Astrocyte of the cerebellum (primary cell): ENCODE measurements at regions not wholly inside any gene's neighbourhood (a gene's known extent, or its start where the extent isn't known, plus 50 kb on each side); places are given as distances from the start of the nearest gene placed in this dataset.

Experiments used
- DNase-seq: peaks from one replicate; pipeline ENCODE4 v3.0.0-alpha.2; 2011; ENCODE audit warnings: low read depth
- H3K4me3 ChIP-seq: 2 replicates; pipeline ENCODE4 v1.5.1; 2011; ENCODE audit warnings: mild to moderate bottlenecking, low read depth, low read length, moderate library complexity
- CTCF ChIP-seq: IDR thresholded peaks from 2 replicates; pipeline ENCODE4 v1.5.1; 2012; ENCODE audit warnings: low read length, low read depth, moderate library complexity, mild to moderate bottlenecking; ENCODE audit errors: missing control alignments
- in situ Hi-C: cut with HindIII; loops from 2 replicates; pipeline ENCODE4 v1.10.0; 2017; ENCODE audit warnings: low sequenced_read_pairs

- no peak for DNase-seq
- no peak for TF ChIP-seq CTCF
- in situ Hi-C loops = no loop called here
- H3K4me3 ChIP-seq = no peak overlapping the region
These were observed 98.6 kb downstream of the MRPS30 start for GRCh38 chr5:44907396-44907795.

GRCh38 chr5:44909004-44909403 lies 100.3 kb downstream of the MRPS30 start:
- no peak for TF ChIP-seq CTCF
- in situ Hi-C loops = no loop called here
- H3K4me3 ChIP-seq = no peak overlapping the region
- DNase-seq = no peak

DNA sequence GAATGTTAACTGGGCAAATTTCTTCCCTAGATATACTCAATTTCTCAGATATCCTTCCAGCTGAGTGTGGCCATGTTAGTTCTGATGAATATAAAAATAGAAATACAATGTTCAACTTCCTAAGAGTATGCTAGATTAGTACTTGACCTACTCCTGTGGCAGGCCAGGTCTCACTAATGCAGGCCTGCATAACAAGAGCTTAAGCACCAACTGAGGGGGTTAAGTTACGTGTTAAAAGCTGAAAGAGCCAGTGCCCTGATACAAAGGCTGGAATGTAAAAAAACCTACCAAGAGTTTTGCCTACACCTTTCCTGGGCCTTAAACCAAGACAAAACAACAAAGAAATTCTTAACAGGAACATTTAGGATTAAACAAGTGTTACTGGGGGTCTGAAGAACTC lies 102.8 kb downstream of the MRPS30 start:
- no peak for TF ChIP-seq CTCF
- DNase-seq = no peak
- in situ Hi-C loops = no loop called here

GRCh38 chr5:44914221-44914620 lies 105.5 kb downstream of the MRPS30 start:
- in situ Hi-C loops = no loop called here
- no peak for DNase-seq
- no peak for TF ChIP-seq CTCF
- no peak overlapping the region for H3K4me3 ChIP-seq

More for the DNA sequence above, 102.8 kb downstream of the MRPS30 start:
- H3K4me3 ChIP-seq = no peak overlapping the region

- in situ Hi-C loops = no loop called here
These were observed 110.8 kb downstream of the MRPS30 start for GRCh38 chr5:44919560-44919959.

GRCh38 chr5:44927115-44927733 lies 118.5 kb downstream of the MRPS30 start:
- in situ Hi-C loops = no loop called here
- TF ChIP-seq CTCF = no peak
- no peak overlapping the region for H3K4me3 ChIP-seq
- DNase-seq = no peak

More at GRCh38 chr5:44919560-44919959, 110.8 kb downstream of the MRPS30 start:
- DNase-seq = no peak
- H3K4me3 ChIP-seq = no peak overlapping the region
- TF ChIP-seq CTCF = no peak
